HUES48 (cell line): ENCODE measurements at regions not wholly inside any gene's neighbourhood (a gene's known extent, or its start where the extent isn't known, plus 50 kb on each side); places are given as distances from the start of the nearest gene placed in this dataset.

Experiments used
- H3K27ac ChIP-seq: one replicate; pipeline ENCODE4 v1.7.0; 2013; ENCODE audit warnings: low read depth, low read length, inconsistent platforms
- H3K27me3 ChIP-seq: 2 replicates; pipeline ENCODE4 v1.6.1; 2013; ENCODE audit warnings: mild to moderate bottlenecking, low read length; ENCODE audit not compliant: control insufficient read depth, insufficient read depth
- H3K36me3 ChIP-seq: 2 replicates; pipeline ENCODE4 v1.6.1; 2013; ENCODE audit warnings: low read length; ENCODE audit not compliant: control insufficient read depth, insufficient read depth
- H3K4me1 ChIP-seq: 2 replicates; pipeline ENCODE4 v1.6.1; 2013; ENCODE audit warnings: mild to moderate bottlenecking, low read length; ENCODE audit not compliant: control insufficient read depth, insufficient read depth
- H3K4me3 ChIP-seq: 2 replicates; pipeline ENCODE4 v1.5.1; 2013; ENCODE audit warnings: mild to moderate bottlenecking, low read depth, low read length
- H3K9ac ChIP-seq: 2 replicates; pipeline ENCODE4 v1.6.1; 2013; ENCODE audit warnings: mild to moderate bottlenecking, low read depth, low read length, moderate library complexity
- H3K9me3 ChIP-seq: 2 replicates; pipeline ENCODE4 v1.6.1; 2013; ENCODE audit warnings: low read length; ENCODE audit not compliant: control insufficient read depth, insufficient read depth

GRCh38 chr6:126811321-126811720 is 307.1 kb upstream of the RSPO3 start:
- no peak overlapping the region for H3K9ac ChIP-seq
- H3K27me3 ChIP-seq: no peaks in the 10 kb centered on the region
- no peaks in the 10 kb centered on the region for H3K9me3 ChIP-seq
- H3K27ac ChIP-seq: no peak overlapping the region
- H3K36me3 ChIP-seq: no peaks in the 10 kb centered on the region
- peaks cover 5% of the 10 kb centered on the region; the same call in 1 of the 2 replicates for H3K4me1 ChIP-seq
- H3K4me3 ChIP-seq: no peak overlapping the region

- Histone ChIP-seq H3K36me3 (no peaks in the 10 kb centered on the region), H3K9me3 (no peaks in the 10 kb centered on the region), H3K27ac (no peak overlapping the region), H3K4me3 (no peak overlapping the region), H3K4me1 (peaks cover 5% of the 10 kb centered on the region; the same call in 1 of the 2 replicates), H3K27me3 (no peaks in the 10 kb centered on the region), H3K9ac (no peak overlapping the region)
Measured at GRCh38 chr6:126812010-126812409, 306.5 kb upstream of the RSPO3 start.

GRCh38 chr6:126812651-126813050 is 305.8 kb upstream of the RSPO3 start:
- Histone ChIP-seq H3K4me1 (peaks cover 5% of the 10 kb centered on the region; the same call in 1 of the 2 replicates), H3K36me3 (no peaks in the 10 kb centered on the region), H3K27me3 (no peaks in the 10 kb centered on the region), H3K9ac (no peak overlapping the region), H3K9me3 (no peaks in the 10 kb centered on the region), H3K4me3 (no peak overlapping the region), H3K27ac (no peak overlapping the region)

GRCh38 chr6:126820634-126821033 is 297.8 kb upstream of the RSPO3 start:
- Histone ChIP-seq H3K4me3 (no peak overlapping the region), H3K4me1 (peaks cover 15% of the 10 kb centered on the region), H3K27me3 (no peaks in the 10 kb centered on the region), H3K9ac (no peak overlapping the region), H3K27ac (no peak overlapping the region), H3K9me3 (no peaks in the 10 kb centered on the region), H3K36me3 (no peaks in the 10 kb centered on the region)

GRCh38 chr6:126821706-126822105 is 296.8 kb upstream of the RSPO3 start:
- Histone ChIP-seq H3K9ac (no peak overlapping the region), H3K9me3 (no peaks in the 10 kb centered on the region), H3K4me1 (peaks cover 15% of the 10 kb centered on the region), H3K36me3 (no peaks in the 10 kb centered on the region), H3K27ac (no peak overlapping the region), H3K27me3 (no peaks in the 10 kb centered on the region), H3K4me3 (no peak overlapping the region)

- Histone ChIP-seq H3K4me1 (peaks cover 15% of the 10 kb centered on the region), H3K27ac (no peak overlapping the region)
Measured at GRCh38 chr6:126824226-126824625, 294.2 kb upstream of the RSPO3 start.

GRCh38 chr6:126824815-126825214 is 293.7 kb upstream of the RSPO3 start:
- H3K27ac ChIP-seq: no peak overlapping the region
- no peaks in the 10 kb centered on the region for H3K27me3 ChIP-seq
- H3K36me3 ChIP-seq: no peaks in the 10 kb centered on the region
- H3K4me3 ChIP-seq: no peak overlapping the region
- H3K9ac ChIP-seq: no peak overlapping the region
- H3K9me3 ChIP-seq: no peaks in the 10 kb centered on the region
- H3K4me1 ChIP-seq: peaks cover 15% of the 10 kb centered on the region

More at GRCh38 chr6:126824226-126824625, 294.2 kb upstream of the RSPO3 start:
- H3K4me3 ChIP-seq: no peak overlapping the region; the same call in 1 of the 2 replicates
- H3K27me3 ChIP-seq: no peaks in the 10 kb centered on the region
- no peaks in the 10 kb centered on the region for H3K36me3 ChIP-seq
- H3K9me3 ChIP-seq: no peaks in the 10 kb centered on the region
- H3K9ac ChIP-seq: no peak overlapping the region

- Histone ChIP-seq H3K27ac (no peak overlapping the region), H3K4me1 (peaks cover 15% of the 10 kb centered on the region), H3K36me3 (no peaks in the 10 kb centered on the region)
Measured at GRCh38 chr6:126826166-126826714, 292.2 kb upstream of the RSPO3 start.

GRCh38 chr6:126831461-126831860 is 287.0 kb upstream of the RSPO3 start:
- Histone ChIP-seq H3K36me3 (no peaks in the 10 kb centered on the region), H3K4me1 (no peaks in the 10 kb centered on the region), H3K9me3 (no peaks in the 10 kb centered on the region), H3K4me3 (no peak overlapping the region), H3K27me3 (no peaks in the 10 kb centered on the region), H3K27ac (no peak overlapping the region), H3K9ac (no peak overlapping the region)

More at GRCh38 chr6:126826166-126826714, 292.2 kb upstream of the RSPO3 start:
- no peaks in the 10 kb centered on the region for H3K27me3 ChIP-seq
- no peak overlapping the region for H3K9ac ChIP-seq
- H3K4me3 ChIP-seq: no peak overlapping the region
- H3K9me3 ChIP-seq: no peaks in the 10 kb centered on the region

- Histone ChIP-seq H3K9me3 (no peaks in the 10 kb centered on the region), H3K4me3 (no peak overlapping the region), H3K36me3 (no peaks in the 10 kb centered on the region), H3K9ac (no peak overlapping the region), H3K27me3 (no peaks in the 10 kb centered on the region), H3K4me1 (no peaks in the 10 kb centered on the region), H3K27ac (no peak overlapping the region)
Measured at GRCh38 chr6:126842769-126843168, 275.7 kb upstream of the RSPO3 start.

GRCh38 chr6:126848119-126848518 is 270.4 kb upstream of the RSPO3 start:
- Histone ChIP-seq H3K4me1 (no peaks in the 10 kb centered on the region), H3K9me3 (peaks cover 8% of the 10 kb centered on the region), H3K4me3 (no peak overlapping the region), H3K9ac (no peak overlapping the region), H3K36me3 (no peaks in the 10 kb centered on the region), H3K27me3 (no peaks in the 10 kb centered on the region), H3K27ac (no peak overlapping the region)
